Stimulated activated CD8-positive, alpha-beta memory T cell treated with anti-CD3 and anti-CD28 coated beads, Interleukin-12 subunit alpha, Interleukin-12 subunit beta, amount 100 ng/mL, for 24 hours (primary cell): ENCODE measurements at regions not wholly inside any gene's neighbourhood (a gene's known extent, or its start where the extent isn't known, plus 50 kb on each side); places are given as distances from the start of the nearest gene placed in this dataset.
A peak's percentile ranks its signal among the peaks of the same experiment; 100 is the strongest.

ENCODE experiments used
- DNase-seq: peaks from one replicate; pipeline ENCODE4 v3.0.0-alpha.2; 2020; ENCODE audit errors: extremely low read depth

- DNase-seq, result no peak
Measured at GRCh38 chr12:93103154-93103553, 174.1 kb upstream of the EEA1 start.

GRCh38 chr12:93104535-93104934 lies 175.4 kb upstream of the EEA1 start:
- no peak for DNase-seq

GRCh38 chr12:93106910-93107309 lies 177.8 kb upstream of the EEA1 start:
- no peak for DNase-seq

GRCh38 chr12:93107514-93108312 lies 178.6 kb upstream of the EEA1 start:
- DNase-seq, result no peak

GRCh38 chr12:93108985-93109384 lies 179.9 kb upstream of the EEA1 start:
- no peak for DNase-seq

- DNase-seq, result peak; percentile 1
Measured at GRCh38 chr12:93109551-93110203, 180.6 kb upstream of the EEA1 start.

GRCh38 chr12:93111773-93112172 lies 182.7 kb upstream of the EEA1 start:
- no peak for DNase-seq

- DNase-seq, result no peak
Measured at GRCh38 chr12:93113317-93114006, 184.4 kb upstream of the EEA1 start.

- DNase-seq, result no peak
Measured at GRCh38 chr12:93115198-93115601, 186.1 kb upstream of the EEA1 start.

GRCh38 chr12:93115646-93116045 lies 186.6 kb upstream of the EEA1 start:
- no peak for DNase-seq

- DNase-seq, result no peak
Measured at GRCh38 chr12:93116632-93117031, 187.5 kb upstream of the EEA1 start.

GRCh38 chr12:93121729-93122488 lies 192.8 kb upstream of the EEA1 start:
- DNase-seq, result no peak

GRCh38 chr12:93122569-93123091 lies 193.5 kb upstream of the EEA1 start:
- no peak for DNase-seq

GRCh38 chr12:93125126-93125525 lies 196.0 kb upstream of the EEA1 start:
- DNase-seq, result no peak

- DNase-seq, result no peak
Measured at GRCh38 chr12:93126069-93126474, 197.0 kb upstream of the EEA1 start.

GRCh38 chr12:93127107-93127560 lies 198.0 kb upstream of the EEA1 start:
- DNase-seq, result no peak

GRCh38 chr12:93127582-93128331 lies 198.7 kb upstream of the EEA1 start:
- no peak for DNase-seq

- DNase-seq, result no peak
Measured at GRCh38 chr12:93128332-93128707, 199.2 kb upstream of the EEA1 start.

GRCh38 chr12:93130366-93131054 lies 201.4 kb upstream of the EEA1 start:
- DNase-seq, result no peak

GRCh38 chr12:93133361-93133760 lies 204.3 kb upstream of the EEA1 start:
- no peak for DNase-seq
